GM10266 (cell line): ENCODE measurements at regions not wholly inside any gene's neighbourhood (a gene's known extent, or its start where the extent isn't known, plus 50 kb on each side); places are given as distances from the start of the nearest gene placed in this dataset.

Source experiments
- DNase-seq: peaks from one replicate; pipeline ENCODE4 v3.0.0; 2012; ENCODE audit errors: extremely low spot score
- TF ChIP-seq, protein P1 (sequence below): IDR thresholded peaks from 2 replicates; pipeline ENCODE4 v1.5.1; 2012; ENCODE audit warnings: mild to moderate bottlenecking, low read depth; ENCODE audit not compliant: control insufficient read depth, insufficient read depth; ENCODE audit errors: missing control alignments

DNA sequence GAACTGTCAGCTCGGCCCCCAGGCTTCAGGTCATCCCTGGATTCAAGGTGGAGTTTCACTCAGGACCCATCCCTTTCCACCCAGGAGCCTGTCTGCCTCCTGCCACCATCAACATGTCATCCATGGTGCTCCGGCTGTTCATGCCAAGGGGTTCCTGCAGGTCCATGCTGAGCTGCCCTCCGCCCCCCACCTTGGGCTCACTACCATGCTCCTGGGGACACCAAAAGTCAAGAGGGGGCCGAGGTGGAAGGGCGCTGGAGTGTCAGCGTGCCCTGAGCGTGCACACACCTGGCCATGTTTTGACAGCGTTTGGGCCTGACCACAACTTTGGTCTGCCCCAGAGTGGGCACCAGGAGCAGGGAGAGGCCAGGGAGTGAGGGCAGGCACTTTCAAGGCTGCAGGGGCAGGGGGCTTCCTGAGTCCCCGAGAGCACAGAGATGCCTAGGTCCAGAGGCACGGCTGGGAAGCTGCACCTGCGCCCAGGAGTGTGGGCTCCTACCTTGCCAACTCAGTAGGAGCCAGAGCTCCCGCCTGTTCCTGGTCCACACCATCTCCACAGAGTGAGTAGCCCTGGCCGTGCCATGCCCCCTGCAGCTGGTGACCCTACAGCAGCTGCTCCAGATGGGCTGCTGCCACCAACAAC, 639.6 kb upstream of the ZP4 start:
- TF ChIP-seq, protein P1, sequence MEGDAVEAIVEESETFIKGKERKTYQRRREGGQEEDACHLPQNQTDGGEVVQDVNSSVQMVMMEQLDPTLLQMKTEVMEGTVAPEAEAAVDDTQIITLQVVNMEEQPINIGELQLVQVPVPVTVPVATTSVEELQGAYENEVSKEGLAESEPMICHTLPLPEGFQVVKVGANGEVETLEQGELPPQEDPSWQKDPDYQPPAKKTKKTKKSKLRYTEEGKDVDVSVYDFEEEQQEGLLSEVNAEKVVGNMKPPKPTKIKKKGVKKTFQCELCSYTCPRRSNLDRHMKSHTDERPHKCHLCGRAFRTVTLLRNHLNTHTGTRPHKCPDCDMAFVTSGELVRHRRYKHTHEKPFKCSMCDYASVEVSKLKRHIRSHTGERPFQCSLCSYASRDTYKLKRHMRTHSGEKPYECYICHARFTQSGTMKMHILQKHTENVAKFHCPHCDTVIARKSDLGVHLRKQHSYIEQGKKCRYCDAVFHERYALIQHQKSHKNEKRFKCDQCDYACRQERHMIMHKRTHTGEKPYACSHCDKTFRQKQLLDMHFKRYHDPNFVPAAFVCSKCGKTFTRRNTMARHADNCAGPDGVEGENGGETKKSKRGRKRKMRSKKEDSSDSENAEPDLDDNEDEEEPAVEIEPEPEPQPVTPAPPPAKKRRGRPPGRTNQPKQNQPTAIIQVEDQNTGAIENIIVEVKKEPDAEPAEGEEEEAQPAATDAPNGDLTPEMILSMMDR = no peak
- DNase-seq = no peak

GRCh38 chr1:238517711-238518110, 627.0 kb upstream of the ZP4 start:
- no peak for DNase-seq
- TF ChIP-seq, protein P1 = no peak

- TF ChIP-seq, protein P1 = no peak
These were observed 610.6 kb upstream of the ZP4 start for GRCh38 chr1:238501290-238501689.

DNA sequence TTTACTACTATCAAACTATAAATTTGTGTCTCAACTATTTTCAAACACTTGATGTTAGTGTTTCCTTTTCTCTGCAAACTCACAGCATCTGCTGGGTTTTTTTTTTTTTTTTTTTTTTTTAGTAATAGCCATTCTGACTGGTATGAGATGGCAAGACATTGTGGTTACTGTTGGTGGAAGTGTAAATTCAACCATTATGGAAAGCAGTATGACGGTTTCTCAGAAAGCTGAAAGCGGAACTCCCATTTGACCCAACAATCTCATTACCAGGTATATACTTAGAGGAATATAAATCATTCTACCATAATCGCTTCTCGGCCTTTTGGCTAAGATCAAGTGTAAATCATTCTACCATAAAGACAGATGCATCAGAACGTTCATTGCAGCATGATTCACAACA, 608.3 kb upstream of the ZP4 start:
- TF ChIP-seq, protein P1 = no peak
- DNase-seq = no peak

More at GRCh38 chr1:238501290-238501689, 610.6 kb upstream of the ZP4 start:
- no peak for DNase-seq

- no peak for DNase-seq
- TF ChIP-seq, protein P1 = no peak
These were observed 601.5 kb upstream of the ZP4 start for GRCh38 chr1:238492271-238492670.

GRCh38 chr1:238491265-238491664, 600.5 kb upstream of the ZP4 start:
- TF ChIP-seq, protein P1 = no peak
- no peak for DNase-seq

- no peak for DNase-seq
- TF ChIP-seq, protein P1 = no peak
These were observed 598.3 kb upstream of the ZP4 start for GRCh38 chr1:238489006-238489405.
